LoVo (cell line): ENCODE measurements at regions not wholly inside any gene's neighbourhood (a gene's known extent, or its start where the extent isn't known, plus 50 kb on each side); places are given as distances from the start of the nearest gene placed in this dataset.
"Not testable (repeated sequence)": the region's sequence is repeated elsewhere in the genome, so short reads cannot be mapped to it uniquely, and the experiment has no call there.

Source experiments
- DNase-seq: peaks from one replicate; pipeline ENCODE4 v3.0.0-alpha.2; 2016; ENCODE audit warnings: low spot score

DNA sequence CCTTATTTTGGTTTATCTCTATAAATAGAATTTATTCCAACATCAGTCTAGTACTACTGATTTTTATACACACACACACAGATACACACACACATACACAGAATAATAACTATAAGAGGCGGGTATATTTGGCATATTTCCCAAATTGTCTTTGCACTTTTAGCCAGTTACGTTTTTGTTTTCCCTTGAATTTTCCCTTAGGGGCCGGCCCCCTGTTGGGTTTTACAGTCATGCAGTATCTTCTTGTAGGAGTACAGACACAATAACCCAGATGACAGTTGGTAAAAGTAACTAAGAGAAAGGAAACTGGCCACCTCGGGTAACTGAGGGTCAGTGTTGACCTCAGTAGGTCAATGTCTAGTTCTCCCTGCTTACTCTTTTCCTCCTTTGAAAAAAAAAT is 50.9 kb downstream of the DISP1 start:
- DNase-seq: no peak

DNA sequence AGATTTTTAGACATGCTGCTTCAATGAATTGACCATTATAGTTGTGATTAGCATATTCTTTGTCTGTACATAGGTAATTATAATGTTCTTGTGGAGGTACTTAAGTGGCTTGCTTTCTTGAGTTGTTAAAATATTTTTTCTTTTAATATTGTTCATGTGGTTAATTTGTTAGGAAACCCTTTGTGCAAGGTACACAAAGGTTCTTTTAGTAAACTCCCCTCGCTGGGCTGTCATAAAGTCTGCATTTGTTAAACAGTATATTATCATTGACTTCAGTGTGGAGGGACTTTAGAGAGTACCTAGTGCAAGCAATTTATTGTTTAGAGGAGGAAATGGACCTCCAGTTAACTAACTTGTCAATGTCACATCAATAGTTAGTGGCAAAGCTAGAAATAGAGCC is 52.5 kb downstream of the DISP1 start:
- no peak for DNase-seq

DNA sequence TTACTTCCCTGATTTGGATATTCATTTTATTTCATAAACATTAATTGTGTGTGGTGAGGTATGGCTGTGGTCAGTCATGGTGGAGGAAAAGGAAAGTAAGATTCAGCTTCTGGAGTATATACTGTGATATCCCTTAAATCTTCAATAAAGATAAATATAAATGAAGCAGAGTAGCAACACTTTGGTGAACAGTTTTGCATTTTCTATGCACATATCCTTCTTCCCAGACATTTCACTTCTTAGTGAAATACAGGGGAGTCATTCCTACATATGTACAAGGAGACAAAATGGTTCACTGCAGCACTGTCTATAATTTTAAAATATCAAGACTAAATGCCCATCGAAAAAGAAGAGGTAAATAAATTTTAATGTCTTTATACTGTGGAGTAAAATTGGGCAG is 61.3 kb downstream of the DISP1 start:
- DNase-seq: no peak

DNA sequence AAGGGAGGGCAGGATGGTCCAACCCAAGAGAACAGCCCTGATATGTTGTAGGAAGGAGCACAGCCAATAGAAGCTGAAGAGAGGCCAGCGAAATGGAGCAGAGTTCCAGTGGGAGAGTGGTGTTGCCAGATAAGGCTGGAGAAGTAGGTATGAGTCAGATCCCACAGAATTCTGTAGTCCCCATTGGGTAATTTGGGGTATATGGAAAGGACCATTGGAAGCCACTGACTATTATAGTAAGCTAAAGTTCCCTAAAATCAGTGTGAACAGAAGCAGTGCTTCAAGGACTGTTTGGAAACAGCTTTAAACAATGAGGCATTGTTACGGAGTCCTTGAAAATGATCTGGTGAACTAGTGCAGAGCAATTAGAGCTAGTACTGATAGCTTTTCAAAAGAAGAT is 63.0 kb downstream of the DISP1 start:
- DNase-seq: no peak

DNA sequence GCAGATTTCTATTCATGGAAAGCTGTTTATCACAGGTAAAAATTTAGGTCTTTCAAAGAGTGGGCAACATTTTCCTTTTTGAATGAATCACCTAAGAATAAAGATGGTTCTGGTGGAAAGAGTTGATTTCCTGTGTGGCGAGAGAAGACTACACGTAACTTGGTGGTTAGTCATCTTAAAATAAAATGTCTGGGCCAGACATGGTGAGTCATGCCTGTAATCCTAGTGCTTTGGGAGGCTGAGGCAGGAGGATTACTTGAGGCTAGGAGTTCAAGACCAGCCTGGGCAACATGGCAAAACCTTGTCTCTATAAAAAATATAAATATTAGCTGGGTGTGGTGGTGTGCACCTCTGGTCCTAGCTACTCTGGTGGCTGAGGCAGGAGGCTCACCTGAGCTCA is 65.7 kb downstream of the DISP1 start:
- no peak for DNase-seq

DNA sequence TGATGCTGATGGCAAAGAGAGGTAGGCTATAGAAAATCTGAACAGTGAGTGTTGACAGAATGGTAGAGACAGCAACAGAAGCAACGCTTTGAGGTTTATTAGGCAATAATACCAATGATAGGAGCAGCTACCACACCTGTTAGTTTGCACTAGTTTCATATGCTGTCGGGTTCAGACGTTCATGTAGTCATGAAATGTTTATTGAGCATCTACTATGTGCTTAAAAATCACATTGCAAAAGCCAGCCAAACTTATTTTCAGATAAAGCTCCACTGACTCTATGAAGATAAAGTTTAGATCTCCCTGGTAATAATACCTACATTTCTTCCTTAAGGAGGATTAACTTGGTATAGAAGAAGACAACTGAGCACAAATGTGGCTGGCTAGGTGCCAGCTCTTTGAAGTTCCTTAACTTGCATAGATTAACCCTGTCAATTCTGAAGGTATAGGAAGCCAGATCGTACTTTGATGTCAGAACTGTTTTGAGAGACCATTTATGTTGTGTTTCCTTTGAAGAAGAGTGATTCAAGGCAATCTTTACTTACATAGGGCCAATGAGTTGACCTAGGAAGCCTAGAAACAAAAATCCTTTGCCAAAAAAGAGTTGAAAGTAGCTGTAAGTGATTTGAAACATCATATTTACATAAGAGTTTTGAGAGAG is 71.5 kb downstream of the DISP1 start:
- no peak for DNase-seq

DNA sequence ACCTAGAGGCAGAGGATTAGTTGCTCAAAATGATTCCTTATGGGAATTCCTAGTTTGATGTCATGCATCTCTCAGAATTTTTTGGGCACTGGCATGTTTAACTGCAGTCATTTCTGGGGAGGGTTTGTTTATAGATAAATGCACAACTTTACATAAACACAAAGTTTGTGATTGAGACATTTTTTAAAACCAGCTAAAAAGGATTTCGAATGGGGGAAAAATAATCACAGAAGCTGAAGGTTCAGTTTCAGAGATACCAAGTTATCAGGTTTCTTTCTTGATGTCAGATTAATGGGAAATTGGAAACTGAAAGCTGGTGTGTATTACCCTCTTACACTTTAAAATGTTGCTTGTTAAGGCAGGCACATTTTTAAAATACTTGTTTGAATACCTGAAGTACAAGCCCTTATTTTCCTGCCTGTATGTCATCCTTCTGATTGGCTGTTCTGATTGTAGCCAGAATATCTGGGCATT is 72.1 kb downstream of the DISP1 start:
- no peak for DNase-seq

DNA sequence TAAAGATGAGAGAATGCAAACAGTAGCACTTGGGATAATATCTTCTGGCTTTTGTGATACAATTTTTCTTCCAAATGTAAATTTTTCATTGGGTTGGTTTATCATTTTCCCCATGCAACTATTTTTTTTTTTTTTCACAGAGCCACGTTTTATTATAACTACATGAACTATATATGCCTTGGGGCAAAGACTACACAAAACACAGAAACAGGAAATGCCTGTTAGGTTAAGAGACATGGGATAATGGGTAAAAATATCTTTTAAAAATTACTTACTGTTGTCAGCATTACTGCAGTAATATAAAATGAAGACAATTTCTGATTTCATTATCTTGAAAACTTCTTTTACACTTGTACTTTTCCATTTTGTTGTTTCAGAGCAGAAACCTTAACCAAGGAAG is 74.6 kb downstream of the DISP1 start:
- DNase-seq: no peak

DNA sequence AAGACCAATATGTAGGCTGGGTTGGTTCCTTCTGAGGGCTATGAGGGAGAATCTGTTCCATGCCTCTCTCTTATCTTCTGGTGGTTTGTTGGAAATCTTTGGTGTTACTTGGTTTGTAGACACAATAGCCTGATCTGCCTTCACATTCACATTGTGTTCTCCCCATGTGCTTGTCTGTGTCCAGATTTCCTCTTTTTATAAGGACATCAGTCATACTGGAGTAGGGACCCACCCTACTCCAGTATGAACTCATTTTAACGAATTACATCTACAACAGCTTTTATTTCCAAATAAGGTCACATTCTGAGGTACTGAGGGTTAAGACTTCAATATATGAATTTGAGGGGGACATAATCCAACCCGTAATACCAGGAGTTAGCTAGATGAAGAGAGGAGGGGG is 75.9 kb downstream of the DISP1 start:
- DNase-seq: no peak

DNA sequence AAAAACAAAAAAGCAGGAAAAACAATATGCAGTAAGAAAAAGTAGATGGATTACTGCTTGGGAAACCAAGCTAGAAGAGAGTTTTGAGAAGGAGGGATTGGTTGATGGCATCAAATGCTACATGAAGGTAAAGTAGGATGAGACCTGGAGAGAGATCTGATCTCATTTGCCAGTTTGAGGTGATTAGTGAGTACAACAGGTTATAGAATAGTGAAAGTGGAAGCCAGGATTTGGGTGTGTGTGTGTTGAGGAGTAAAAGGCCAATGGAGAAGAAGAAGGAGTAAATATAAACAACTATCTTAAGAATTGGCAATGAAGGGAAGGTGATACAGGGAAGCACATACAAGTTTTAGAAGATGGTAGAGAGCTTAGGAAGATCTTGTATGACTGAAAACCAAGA is 76.7 kb downstream of the DISP1 start:
- DNase-seq: no peak

DNA sequence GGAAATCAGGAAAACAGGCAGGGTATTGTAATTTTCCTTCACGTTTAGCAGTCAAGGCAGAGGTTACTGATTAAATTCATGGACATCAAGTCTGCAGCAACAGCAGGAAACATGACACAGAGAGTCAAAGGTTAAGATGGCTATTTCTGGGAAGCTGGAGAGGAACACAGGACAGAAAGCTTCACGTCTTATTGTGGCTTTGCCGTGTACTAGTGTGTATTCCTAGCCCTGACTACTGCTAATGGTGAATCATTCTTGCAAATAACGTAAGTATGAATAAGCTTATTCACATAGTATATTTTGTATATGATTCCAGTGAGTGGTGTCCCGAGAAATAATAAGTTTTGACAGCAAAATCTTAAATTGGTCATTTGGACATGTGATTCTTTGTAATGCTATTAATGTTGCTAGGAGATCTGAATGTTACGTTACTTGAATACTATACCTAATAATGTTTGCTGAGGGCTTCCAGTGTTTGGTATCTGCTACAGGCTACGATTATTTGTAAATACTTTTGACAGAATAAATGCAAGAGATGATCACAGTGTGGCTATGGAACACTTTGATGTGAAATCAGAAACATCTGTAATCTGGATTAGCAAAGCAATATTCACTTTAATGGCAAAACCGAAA is 77.4 kb downstream of the DISP1 start:
- no peak for DNase-seq

DNA sequence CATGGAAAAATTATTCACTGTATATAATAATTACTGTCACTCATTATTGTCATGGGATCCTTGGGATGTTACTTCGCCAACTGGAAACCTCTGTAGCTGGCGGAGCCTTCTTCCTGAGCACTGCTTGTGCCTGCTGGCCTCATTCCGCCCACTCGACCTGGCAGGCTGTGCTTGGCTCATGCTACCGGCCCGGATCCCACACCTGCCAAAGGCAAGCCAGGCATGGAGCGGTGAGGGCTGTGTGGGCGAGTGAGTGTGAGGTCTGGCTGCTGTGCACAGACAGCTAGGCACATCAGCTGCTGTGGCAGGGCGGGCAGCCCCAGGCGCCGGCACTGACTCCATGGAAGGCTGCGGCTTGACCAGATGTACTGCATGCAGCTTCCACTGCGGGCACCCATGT is 78.4 kb downstream of the DISP1 start:
- DNase-seq: no peak

DNA sequence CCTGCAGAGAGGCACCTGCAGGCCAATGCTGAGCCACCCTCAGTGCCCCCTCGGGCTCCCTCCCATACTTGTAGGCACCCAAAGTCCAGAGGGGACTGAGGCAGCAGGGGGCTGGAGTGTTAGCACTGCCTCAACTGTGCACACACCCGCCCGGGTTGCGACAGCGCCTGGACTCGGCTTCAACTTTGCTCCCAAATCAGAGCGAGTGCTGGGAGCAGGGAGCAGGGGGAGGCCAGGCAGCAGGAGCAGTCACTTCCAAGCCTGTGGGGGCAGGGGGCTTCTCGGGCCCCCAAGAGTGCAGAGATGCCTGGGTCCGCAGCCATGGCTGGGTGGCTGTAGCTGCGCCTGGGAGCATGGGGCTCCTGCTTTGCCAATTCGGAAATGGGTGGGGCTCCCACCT is 79.5 kb downstream of the DISP1 start:
- no peak for DNase-seq

DNA sequence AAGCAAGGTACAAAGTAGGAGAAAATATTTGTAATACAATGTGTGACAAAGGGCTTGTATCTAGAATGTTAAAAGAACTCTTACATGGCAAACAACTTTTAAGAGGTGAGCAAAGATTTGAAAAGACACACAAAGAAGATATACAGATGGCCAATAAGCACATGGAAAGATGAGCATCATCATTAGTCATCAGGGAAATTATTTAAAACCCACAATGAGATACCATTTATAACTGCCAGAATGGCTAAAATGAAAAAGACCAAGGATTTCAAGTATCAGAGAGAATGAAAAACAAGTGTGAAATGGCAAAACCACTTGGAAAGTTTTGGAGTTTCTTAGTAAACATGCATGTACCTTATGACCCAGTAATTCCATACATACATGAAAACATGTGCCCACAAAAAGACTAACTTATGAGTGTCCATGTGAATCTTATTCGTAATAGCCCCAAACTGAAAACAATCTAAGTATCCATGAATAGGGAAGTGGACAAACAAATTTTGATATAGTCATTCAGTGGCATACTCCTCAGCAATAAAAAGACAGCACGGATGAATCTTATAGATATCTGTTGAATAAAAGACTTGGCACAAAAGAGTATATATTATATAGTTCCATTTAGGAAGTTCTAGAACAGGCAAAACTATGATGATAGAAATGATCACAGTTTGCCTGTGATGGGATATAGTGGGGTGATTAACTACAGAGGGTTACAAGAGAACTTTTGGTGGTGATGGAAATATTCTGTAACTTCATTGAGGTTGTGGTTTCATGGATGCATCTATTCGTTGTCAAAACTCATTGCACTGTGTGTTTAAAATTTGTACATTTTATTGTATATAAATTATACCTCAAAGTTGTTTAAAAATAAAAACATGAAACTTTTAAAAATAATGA is 82.0 kb downstream of the DISP1 start:
- DNase-seq: no peak

DNA sequence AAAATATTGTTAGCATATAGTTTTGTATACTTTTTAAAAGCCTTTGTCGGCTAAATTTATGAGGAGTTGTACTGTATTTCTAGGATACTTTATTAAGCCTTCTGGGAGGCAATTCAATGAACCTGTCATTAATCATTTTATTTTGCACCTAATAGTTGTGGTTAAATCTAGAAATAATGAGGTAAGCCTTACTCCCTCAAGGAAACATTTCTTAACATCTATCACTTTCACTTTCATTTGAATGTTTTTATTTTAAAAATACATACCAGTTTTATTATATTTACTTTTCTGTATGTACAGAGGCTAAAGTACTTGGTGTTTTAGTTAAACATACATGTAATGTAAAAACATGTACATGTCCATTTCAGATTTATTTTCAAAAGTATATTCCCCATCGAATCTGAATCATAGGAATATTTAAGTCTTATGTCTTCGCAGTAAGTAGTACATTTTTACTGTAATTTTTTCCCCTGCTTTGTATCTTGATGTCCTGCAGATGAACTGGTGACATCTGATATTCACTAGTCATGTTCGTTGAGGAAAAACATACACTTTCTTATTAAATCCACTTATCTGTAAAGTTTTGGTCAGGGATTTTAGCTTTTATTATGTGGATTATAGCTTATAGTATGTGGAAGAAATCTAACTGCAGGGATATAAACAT is 82.8 kb downstream of the DISP1 start:
- no peak for DNase-seq

DNA sequence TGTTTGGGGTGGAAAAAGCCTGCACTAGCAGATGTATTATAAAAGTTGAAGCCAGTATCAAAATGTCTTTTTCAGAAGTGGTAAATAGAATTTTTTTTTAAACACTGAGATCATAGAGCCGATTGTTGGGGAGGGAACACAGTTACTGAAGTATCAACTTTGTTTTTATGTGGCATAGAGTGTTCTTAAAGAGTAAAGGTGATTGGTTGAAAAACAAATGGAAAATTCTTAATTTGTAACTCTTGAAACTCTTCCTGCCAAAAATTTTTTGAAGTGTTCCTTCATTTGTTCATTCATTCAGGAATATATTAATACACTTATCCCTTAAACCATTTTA is 83.3 kb downstream of the DISP1 start:
- DNase-seq: no peak

DNA sequence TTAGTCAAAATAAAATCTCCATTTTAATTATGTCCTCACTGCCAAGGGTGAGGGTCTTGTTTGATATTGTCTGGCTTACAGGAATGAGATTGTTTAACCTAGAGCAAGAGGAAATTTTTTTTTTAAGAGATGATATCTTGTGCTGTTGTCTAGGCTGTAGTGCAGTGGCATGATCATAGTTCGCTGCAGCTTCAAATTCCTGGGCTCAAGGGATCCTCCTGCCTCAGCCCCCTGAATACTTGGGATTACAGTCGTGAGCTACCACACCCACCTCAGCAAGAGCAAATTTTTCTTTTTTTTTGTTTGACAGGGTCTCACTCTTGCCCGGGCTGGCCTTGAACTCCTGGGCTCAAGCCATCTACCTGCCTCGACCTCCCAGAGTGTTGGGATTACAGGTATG is 84.6 kb downstream of the DISP1 start:
- no peak for DNase-seq

DNA sequence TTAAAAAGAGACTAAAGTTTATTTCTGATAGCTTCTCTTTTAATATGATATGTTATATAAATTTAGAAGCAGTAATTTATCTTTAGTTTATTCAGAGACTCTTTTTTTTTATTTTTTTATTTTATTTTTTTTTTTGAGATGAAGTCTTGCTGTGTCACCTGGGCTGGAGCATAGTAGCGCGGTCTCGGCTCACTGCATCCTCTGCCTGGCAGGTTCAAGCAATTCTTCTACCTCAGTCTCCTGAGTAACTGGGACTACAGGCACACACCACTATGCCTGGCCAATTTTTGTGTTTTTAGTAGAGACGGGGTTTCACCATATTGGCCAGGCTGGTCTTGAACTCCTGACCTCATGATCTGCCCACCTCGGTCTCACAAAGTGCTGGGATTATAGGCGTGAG is 89.6 kb downstream of the DISP1 start:
- no peak for DNase-seq

DNA sequence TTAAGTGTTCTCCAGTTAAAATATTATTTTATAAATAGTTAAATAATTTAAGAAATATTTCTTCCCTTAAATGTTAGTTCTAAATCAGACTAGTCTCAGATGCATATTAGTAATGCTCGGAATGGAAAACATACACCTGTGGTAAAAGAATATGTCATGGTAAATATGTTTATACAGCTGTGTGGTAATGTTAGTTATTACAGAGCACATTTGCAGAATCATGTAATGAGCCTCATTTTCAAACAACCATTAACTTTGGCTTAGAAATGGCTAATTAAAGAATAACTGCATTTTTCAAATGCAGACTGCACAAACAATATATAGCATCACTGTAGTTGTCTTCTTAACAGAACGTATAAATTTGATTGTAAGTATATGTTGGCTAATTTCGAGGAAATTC is 90.3 kb downstream of the DISP1 start:
- DNase-seq: no peak

DNA sequence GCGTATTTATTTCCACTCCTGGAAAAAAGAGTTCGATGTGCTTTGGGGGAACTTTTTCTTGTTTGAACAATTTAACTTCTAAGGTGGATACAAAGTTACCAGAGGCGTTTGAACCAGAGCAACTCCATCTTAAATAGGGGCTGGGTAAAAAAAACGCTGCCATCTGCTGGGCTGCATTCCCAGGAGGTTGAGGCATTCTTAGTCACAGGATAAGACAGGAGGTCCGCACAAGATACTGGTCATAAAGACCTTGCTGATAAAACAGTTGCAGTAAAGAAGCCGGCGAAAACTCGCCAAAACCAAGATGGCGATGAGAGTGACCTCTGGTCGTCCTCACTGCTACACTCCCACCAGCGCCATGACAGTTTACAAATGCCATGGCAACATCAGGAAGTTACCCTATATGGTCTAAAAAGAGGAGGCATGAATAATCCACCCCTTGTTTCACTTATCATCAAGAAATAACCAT is 91.5 kb downstream of the DISP1 start:
- not testable (repeated sequence) for DNase-seq

DNA sequence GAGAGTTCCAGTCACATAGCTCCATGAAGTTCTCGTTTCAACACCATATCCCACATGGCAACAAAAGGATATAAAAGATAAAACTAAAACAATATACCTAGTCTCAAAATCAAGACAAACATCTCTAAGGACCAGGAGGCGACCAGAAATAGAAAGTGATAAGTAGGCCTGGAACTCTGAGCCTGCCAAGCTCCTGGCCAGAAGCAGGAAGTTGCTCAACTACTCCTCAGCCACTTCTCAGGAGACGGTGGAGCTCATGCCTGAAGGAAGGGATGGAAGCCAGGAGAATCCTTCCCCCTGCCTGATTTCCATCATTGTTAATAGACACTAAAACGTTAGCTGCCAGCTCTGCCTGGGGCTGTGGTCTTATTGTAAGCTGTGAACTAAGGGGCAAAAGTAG is 94.7 kb downstream of the DISP1 start:
- DNase-seq: no peak

DNA sequence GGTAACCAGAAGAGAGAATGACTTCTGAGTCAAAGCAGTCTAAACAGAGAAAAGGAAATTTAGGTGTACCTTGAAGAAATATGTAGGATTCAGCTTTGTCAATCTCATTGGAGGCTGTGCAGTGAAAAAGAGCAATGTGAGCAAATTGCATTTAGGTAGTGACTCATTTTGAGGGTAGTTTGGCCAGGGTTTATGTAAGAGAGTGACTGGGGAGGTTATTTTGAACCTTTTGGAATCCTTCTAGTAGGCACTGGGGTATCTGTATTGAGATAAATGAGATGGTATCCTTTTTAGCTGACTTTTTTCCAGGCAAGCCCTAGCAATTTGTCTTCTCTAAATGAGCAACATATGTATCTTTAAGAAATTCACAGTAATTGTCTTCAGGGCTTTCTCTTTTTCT is 95.9 kb downstream of the DISP1 start:
- no peak for DNase-seq

DNA sequence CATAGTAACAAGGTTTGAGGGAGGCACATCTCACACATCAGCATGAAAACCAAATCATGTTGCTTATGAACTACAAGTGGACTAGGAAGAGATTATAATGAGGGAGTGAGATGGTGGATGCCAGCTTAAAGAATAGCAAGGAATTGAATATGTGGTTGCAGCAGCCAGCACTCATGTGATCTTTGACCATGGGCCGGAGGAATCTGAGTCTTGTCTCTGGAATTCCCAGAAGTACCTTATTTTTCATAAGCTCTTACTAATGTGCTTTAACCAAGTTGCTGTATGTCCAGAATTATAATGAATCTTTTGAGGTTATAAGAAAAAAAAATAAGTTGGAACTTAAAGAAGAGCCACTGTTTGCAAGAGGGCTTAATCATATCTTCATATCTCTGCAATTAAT is 97.0 kb downstream of the DISP1 start:
- no peak for DNase-seq
